Hippocampal formation (tissue), 2 donors: ENCODE measurements at regions not wholly inside any gene's neighbourhood (a gene's known extent, or its start where the extent isn't known, plus 50 kb on each side); places are given as distances from the start of the nearest gene placed in this dataset.
"Not testable (repeated sequence)": the region's sequence is repeated elsewhere in the genome, so short reads cannot be mapped to it uniquely, and the experiment has no call there.

Experiments used
- DNase-seq, 2 donors: peaks; one replicate each; lab custom pipeline; 2025; lab: John Stamatoyannopoulos, UW

- no peak for DNase-seq
Observed at GRCh38 chr1:232715154-232715553, 85.2 kb upstream of the SIPA1L2 start.

GRCh38 chr1:232717911-232718310, 87.3 kb upstream of the MAP10 start:
- not testable (repeated sequence) for DNase-seq

- no peak for DNase-seq
Observed at GRCh38 chr1:232718928-232719927, 86.0 kb upstream of the MAP10 start.

- DNase-seq, result no peak
Observed at GRCh38 chr1:232722626-232723025, 82.6 kb upstream of the MAP10 start.

GRCh38 chr1:232725305-232726047, 79.7 kb upstream of the MAP10 start:
- DNase-seq, result no peak

GRCh38 chr1:232726048-232726779, 79.0 kb upstream of the MAP10 start:
- DNase-seq, result no peak

- DNase-seq, result no peak
Observed at GRCh38 chr1:232728507-232729263, 76.5 kb upstream of the MAP10 start.

GRCh38 chr1:232732344-232732910, 72.8 kb upstream of the MAP10 start:
- no peak for DNase-seq

- no peak for DNase-seq
Observed at GRCh38 chr1:232737917-232738316, 67.3 kb upstream of the MAP10 start.

- DNase-seq, result no peak
Observed at GRCh38 chr1:232743999-232744398, 61.2 kb upstream of the MAP10 start.

- no peak for DNase-seq
Observed at GRCh38 chr1:232744847-232745246, 60.4 kb upstream of the MAP10 start.

GRCh38 chr1:232745698-232746097, 59.5 kb upstream of the MAP10 start:
- not testable (repeated sequence) for DNase-seq

- no peak for DNase-seq
Observed at GRCh38 chr1:232748910-232749368, 56.3 kb upstream of the MAP10 start.

GRCh38 chr1:232751393-232752140, 53.6 kb upstream of the MAP10 start:
- DNase-seq, result no peak

- no peak for DNase-seq
Observed at GRCh38 chr1:232752365-232752764, 52.9 kb upstream of the MAP10 start.

GRCh38 chr1:232754930-232755329, 50.3 kb upstream of the MAP10 start:
- no peak for DNase-seq
